HepG2 (cell line): ENCODE measurements at regions not wholly inside any gene's neighbourhood (a gene's known extent, or its start where the extent isn't known, plus 50 kb on each side); places are given as distances from the start of the nearest gene placed in this dataset.
A peak's percentile ranks its signal among the peaks of the same experiment; 100 is the strongest.

Source experiments
- BRD4 ChIP-seq: sonication (generic); formaldehyde crosslinking; IDR thresholded peaks from 2 replicates; pipeline ENCODE4 v1.4.0; 2020; ENCODE audit warnings: missing genetic modification reagents
- ERF ChIP-seq: IDR thresholded peaks from 2 replicates; pipeline ENCODE4 v1.6.1; 2018; ENCODE audit warnings: missing biosample characterization, missing genetic modification reagents
- FOXJ3 ChIP-seq: sonication (generic); formaldehyde crosslinking; IDR thresholded peaks from 2 replicates; pipeline ENCODE4 v1.4.0; 2020; ENCODE audit warnings: missing genetic modification reagents, mild to moderate bottlenecking, borderline replicate concordance
- HDAC6 ChIP-seq: fragments of 200-600 bp; sonication (generic); IDR thresholded peaks from 2 replicates; pipeline ENCODE4 v1.7.0; 2017; ENCODE audit warnings: mild to moderate bottlenecking, antibody characterized with exemption, low read length, low read depth
- IRF2 ChIP-seq: IDR thresholded peaks from 2 replicates; pipeline ENCODE4 v1.6.1; 2018; ENCODE audit warnings: missing genetic modification reagents, missing compliant biosample characterization
- JDP2 ChIP-seq: sonication (generic); formaldehyde crosslinking; IDR thresholded peaks from 2 replicates; pipeline ENCODE4 v1.8.1; 2022; ENCODE audit warnings: missing genetic modification reagents, borderline replicate concordance
- MEIS2 ChIP-seq: sonication (generic); formaldehyde crosslinking; IDR thresholded peaks from 2 replicates; pipeline ENCODE4 v1.9.0; 2021; ENCODE audit warnings: mild to moderate bottlenecking, missing genetic modification reagents
- MTF2 ChIP-seq: sonication (generic); formaldehyde crosslinking; IDR thresholded peaks from 2 replicates; pipeline ENCODE4 v1.5.0; 2020; ENCODE audit warnings: missing genetic modification reagents, borderline replicate concordance
- RBFOX2 ChIP-seq: fragments of 200-400 bp; formaldehyde crosslinking; IDR thresholded peaks from 2 replicates; pipeline ENCODE4 v1.6.1; 2017; ENCODE audit warnings: low read depth, mild to moderate bottlenecking, low read length
- TAF15 ChIP-seq: fragments of 200-400 bp; formaldehyde crosslinking; IDR thresholded peaks from one replicate; pipeline ENCODE4 v1.6.1; 2018; ENCODE audit warnings: mild to moderate bottlenecking, low read depth, low read length; ENCODE audit not compliant: poor library complexity, severe bottlenecking
- TOPORS ChIP-seq: sonication (generic); formaldehyde crosslinking; IDR thresholded peaks from 2 replicates; pipeline ENCODE4 v1.8.0; 2023; ENCODE audit warnings: mild to moderate bottlenecking, missing genetic modification reagents
- ZBTB7A ChIP-seq: sonication (generic); formaldehyde crosslinking; IDR thresholded peaks from 2 replicates; pipeline ENCODE4 v1.8.0; 2022; ENCODE audit warnings: mild to moderate bottlenecking, missing genetic modification reagents
- ZKSCAN1 ChIP-seq: fragments of 150-350 bp; IDR thresholded peaks from 2 replicates; pipeline ENCODE4 v1.6.1; 2014; ENCODE audit warnings: low read length
- ZNF292 ChIP-seq: sonication (generic); formaldehyde crosslinking; IDR thresholded peaks from 2 replicates; pipeline ENCODE4 v1.8.1; 2022; ENCODE audit warnings: mild to moderate bottlenecking, low read depth, missing genetic modification reagents, borderline replicate concordance
- ZNF337 ChIP-seq: sonication (generic); formaldehyde crosslinking; IDR thresholded peaks from 2 replicates; pipeline ENCODE4 v1.5.1; 2020; ENCODE audit warnings: missing genetic modification reagents, low read depth, mild to moderate bottlenecking, borderline replicate concordance
- ZNF761 ChIP-seq: sonication (generic); formaldehyde crosslinking; conservative IDR thresholded peaks from 2 replicates; pipeline ENCODE4 v1.4.0; 2020; ENCODE audit warnings: mild to moderate bottlenecking, missing genetic modification reagents
- TF ChIP-seq, protein P1 (sequence below): IDR thresholded peaks from 2 replicates; pipeline ENCODE4 v1.6.1; 2012; ENCODE audit warnings: low read depth, low read length, improper control_type of control experiment
- TF ChIP-seq, protein P2 (sequence below): sonication (generic); formaldehyde crosslinking; IDR thresholded peaks from 2 replicates; pipeline ENCODE4 v1.5.1; 2020; ENCODE audit warnings: missing genetic modification reagents, mild to moderate bottlenecking, borderline replicate concordance
- TF ChIP-seq, protein P3 (sequence below): sonication (generic); formaldehyde crosslinking; IDR thresholded peaks from 2 replicates; pipeline ENCODE4 v1.4.0; 2020; ENCODE audit warnings: missing genetic modification reagents
- TF ChIP-seq, protein P4 (sequence below): sonication (generic); formaldehyde crosslinking; conservative IDR thresholded peaks from 2 replicates; pipeline ENCODE4 v1.8.0; 2022; ENCODE audit warnings: low read depth, missing genetic modification reagents

DNA sequence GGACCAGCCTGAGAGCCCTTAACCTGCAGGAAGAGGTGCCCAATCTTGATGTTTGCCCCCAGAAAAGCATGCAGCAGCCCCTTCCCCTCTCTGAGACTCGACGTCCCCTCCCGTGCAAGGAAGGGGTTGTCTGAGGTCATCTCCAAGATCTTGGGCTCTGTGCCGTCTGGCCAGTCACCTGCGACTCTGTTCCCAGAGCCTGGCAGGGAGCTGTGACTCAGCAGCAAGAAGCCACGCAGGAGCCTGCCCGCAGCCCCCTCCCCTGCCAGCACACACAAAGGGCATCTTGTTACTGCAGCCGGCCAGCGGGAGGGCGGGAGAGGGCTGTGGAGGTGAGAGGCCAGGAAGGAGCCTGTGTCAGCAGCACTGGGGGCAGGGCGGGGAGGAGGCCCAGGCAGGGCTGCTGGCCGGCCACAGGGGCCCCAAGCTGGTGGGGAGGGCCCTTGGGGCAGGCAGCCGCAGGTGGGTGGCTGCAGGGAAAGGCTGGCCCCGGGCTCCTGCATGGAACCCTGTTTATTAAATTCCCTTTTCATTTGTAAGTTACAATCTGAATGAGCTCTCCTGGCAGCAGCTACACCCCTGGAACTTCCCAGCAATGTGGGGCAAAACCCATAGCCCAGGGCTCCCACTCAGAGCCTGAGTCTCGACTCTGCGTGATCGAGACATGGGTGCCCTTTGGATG lies 103.7 kb upstream of the ZMIZ1 start (continued):
- TF ChIP-seq, protein P1, sequence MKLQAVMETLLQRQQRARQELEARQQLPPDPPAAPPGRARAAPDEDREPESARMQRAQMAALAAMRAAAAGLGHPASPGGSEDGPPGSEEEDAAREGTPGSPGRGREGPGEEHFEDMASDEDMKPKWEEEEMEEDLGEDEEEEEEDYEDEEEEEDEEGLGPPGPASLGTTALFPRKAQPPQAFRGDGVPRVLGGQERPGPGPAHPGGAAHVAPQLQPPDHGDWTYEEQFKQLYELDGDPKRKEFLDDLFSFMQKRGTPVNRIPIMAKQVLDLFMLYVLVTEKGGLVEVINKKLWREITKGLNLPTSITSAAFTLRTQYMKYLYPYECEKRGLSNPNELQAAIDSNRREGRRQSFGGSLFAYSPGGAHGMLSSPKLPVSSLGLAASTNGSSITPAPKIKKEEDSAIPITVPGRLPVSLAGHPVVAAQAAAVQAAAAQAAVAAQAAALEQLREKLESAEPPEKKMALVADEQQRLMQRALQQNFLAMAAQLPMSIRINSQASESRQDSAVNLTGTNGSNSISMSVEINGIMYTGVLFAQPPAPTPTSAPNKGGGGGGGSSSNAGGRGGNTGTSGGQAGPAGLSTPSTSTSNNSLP: no peak
- TF ChIP-seq MEIS2 (CRISPR knock-in tag): peak; percentile 79; the same call in 1 of the 2 replicates
- TF ChIP-seq ZNF292 (CRISPR knock-in tag): peak; percentile 100
- peak; percentile 90 for TF ChIP-seq ERF
- peak; percentile 33; the same call in 1 of the 2 replicates for TF ChIP-seq BRD4 (CRISPR knock-in tag)
- no peak for TF ChIP-seq ZKSCAN1
- TF ChIP-seq, protein P2, sequence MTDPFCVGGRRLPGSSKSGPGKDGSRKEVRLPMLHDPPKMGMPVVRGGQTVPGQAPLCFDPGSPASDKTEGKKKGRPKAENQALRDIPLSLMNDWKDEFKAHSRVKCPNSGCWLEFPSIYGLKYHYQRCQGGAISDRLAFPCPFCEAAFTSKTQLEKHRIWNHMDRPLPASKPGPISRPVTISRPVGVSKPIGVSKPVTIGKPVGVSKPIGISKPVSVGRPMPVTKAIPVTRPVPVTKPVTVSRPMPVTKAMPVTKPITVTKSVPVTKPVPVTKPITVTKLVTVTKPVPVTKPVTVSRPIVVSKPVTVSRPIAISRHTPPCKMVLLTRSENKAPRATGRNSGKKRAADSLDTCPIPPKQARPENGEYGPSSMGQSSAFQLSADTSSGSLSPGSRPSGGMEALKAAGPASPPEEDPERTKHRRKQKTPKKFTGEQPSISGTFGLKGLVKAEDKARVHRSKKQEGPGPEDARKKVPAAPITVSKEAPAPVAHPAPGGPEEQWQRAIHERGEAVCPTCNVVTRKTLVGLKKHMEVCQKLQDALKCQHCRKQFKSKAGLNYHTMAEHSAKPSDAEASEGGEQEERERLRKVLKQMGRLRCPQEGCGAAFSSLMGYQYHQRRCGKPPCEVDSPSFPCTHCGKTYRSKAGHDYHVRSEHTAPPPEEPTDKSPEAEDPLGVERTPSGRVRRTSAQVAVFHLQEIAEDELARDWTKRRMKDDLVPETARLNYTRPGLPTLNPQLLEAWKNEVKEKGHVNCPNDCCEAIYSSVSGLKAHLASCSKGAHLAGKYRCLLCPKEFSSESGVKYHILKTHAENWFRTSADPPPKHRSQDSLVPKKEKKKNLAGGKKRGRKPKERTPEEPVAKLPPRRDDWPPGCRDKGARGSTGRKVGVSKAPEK (CRISPR knock-in tag): peak; percentile 48; the same call in 1 of the 2 replicates
- peak; percentile 80 for TF ChIP-seq RBFOX2
- TF ChIP-seq ZBTB7A (CRISPR knock-in tag): peak; percentile 98
- peak; percentile 58; the same call in 1 of the 2 replicates for TF ChIP-seq MTF2 (CRISPR knock-in tag)
- TF ChIP-seq, protein P3, sequence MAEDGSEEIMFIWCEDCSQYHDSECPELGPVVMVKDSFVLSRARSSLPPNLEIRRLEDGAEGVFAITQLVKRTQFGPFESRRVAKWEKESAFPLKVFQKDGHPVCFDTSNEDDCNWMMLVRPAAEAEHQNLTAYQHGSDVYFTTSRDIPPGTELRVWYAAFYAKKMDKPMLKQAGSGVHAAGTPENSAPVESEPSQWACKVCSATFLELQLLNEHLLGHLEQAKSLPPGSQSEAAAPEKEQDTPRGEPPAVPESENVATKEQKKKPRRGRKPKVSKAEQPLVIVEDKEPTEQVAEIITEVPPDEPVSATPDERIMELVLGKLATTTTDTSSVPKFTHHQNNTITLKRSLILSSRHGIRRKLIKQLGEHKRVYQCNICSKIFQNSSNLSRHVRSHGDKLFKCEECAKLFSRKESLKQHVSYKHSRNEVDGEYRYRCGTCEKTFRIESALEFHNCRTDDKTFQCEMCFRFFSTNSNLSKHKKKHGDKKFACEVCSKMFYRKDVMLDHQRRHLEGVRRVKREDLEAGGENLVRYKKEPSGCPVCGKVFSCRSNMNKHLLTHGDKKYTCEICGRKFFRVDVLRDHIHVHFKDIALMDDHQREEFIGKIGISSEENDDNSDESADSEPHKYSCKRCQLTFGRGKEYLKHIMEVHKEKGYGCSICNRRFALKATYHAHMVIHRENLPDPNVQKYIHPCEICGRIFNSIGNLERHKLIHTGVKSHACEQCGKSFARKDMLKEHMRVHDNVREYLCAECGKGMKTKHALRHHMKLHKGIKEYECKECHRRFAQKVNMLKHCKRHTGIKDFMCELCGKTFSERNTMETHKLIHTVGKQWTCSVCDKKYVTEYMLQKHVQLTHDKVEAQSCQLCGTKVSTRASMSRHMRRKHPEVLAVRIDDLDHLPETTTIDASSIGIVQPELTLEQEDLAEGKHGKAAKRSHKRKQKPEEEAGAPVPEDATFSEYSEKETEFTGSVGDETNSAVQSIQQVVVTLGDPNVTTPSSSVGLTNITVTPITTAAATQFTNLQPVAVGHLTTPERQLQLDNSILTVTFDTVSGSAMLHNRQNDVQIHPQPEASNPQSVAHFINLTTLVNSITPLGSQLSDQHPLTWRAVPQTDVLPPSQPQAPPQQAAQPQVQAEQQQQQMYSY: no peak
- peak; percentile 81 for TF ChIP-seq IRF2 (CRISPR knock-in tag)
- no peak for TF ChIP-seq TOPORS (CRISPR knock-in tag)
- no peak for TF ChIP-seq ZNF761 (CRISPR knock-in tag)
- TF ChIP-seq, protein P4, sequence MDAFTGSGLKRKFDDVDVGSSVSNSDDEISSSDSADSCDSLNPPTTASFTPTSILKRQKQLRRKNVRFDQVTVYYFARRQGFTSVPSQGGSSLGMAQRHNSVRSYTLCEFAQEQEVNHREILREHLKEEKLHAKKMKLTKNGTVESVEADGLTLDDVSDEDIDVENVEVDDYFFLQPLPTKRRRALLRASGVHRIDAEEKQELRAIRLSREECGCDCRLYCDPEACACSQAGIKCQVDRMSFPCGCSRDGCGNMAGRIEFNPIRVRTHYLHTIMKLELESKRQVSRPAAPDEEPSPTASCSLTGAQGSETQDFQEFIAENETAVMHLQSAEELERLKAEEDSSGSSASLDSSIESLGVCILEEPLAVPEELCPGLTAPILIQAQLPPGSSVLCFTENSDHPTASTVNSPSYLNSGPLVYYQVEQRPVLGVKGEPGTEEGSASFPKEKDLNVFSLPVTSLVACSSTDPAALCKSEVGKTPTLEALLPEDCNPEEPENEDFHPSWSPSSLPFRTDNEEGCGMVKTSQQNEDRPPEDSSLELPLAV (CRISPR knock-in tag): no peak
- TF ChIP-seq ZNF337 (CRISPR knock-in tag): peak; percentile 86; the same call in 1 of the 2 replicates
- peak; percentile 80 for TF ChIP-seq TAF15
- TF ChIP-seq FOXJ3 (CRISPR knock-in tag): peak; percentile 33; the same call in 1 of the 2 replicates
- TF ChIP-seq HDAC6: no peak
- TF ChIP-seq JDP2: no peak
